MM.1S (cell line): ENCODE measurements at regions not wholly inside any gene's neighbourhood (a gene's known extent, or its start where the extent isn't known, plus 50 kb on each side); places are given as distances from the start of the nearest gene placed in this dataset.

ENCODE experiments used
- CTCF ChIP-seq: fragments of 300-600 bp; sonication (generic); IDR thresholded peaks from 2 replicates; pipeline ENCODE4 v1.5.1; 2016; ENCODE audit warnings: antibody characterized with exemption, low read length, mixed read lengths
- EZH2 ChIP-seq: fragments of 300-600 bp; sonication (generic); optimal IDR thresholded peaks from 2 replicates; pipeline ENCODE3; 2017; ENCODE audit warnings: low read depth, mild to moderate bottlenecking, antibody characterized with exemption, low read length, mixed read lengths
- EZH2phosphoT487 ChIP-seq: fragments of 300-600 bp; sonication (generic); IDR thresholded peaks from 2 replicates; pipeline ENCODE4 v1.6.1; 2018; ENCODE audit warnings: antibody characterized with exemption, low read length

- TF ChIP-seq CTCF: no peak
- no peak for TF ChIP-seq EZH2
- TF ChIP-seq EZH2phosphoT487: no peak
Measured at GRCh38 chr13:56923626-56924140, 217.0 kb upstream of the PRR20A start.
